ENCODE measurements at regions not wholly inside any gene's neighbourhood (a gene's known extent, or its start where the extent isn't known, plus 50 kb on each side); places are given as distances from the start of the nearest gene placed in this dataset.

- no peak for TF ChIP-seq CTCF (IDR thresholded peaks at IDR 0.05; ENCODE audit: control insufficient read depth, extremely low read depth, insufficient read depth)
- H3K4me3 ChIP-seq (ENCODE audit: low read depth, low read length): no peak overlapping the region
- DNase-seq (ENCODE audit: low read depth): no peak
Measured at GRCh38 chr3:64398006-64398405, 172.7 kb upstream of the PRICKLE2 start.

- TF ChIP-seq CTCF (IDR thresholded peaks at IDR 0.05; ENCODE audit: control insufficient read depth, extremely low read depth, insufficient read depth): no peak
- no peak overlapping the region for H3K4me3 ChIP-seq (ENCODE audit: low read depth, low read length)
- DNase-seq (ENCODE audit: low read depth): no peak
Measured at GRCh38 chr3:64397573-64397972, 172.3 kb upstream of the PRICKLE2 start.

- no peak overlapping the region for H3K4me3 ChIP-seq (ENCODE audit: low read depth, low read length)
- DNase-seq (ENCODE audit: low read depth): no peak
Measured at GRCh38 chr3:64395490-64395889, 170.2 kb upstream of the PRICKLE2 start.

GRCh38 chr3:64393193-64393592 is 167.9 kb upstream of the PRICKLE2 start:
- no peak overlapping the region for H3K4me3 ChIP-seq (ENCODE audit: low read depth, low read length)
- DNase-seq (ENCODE audit: low read depth): no peak
- no peak for TF ChIP-seq CTCF (IDR thresholded peaks at IDR 0.05; ENCODE audit: control insufficient read depth, extremely low read depth, insufficient read depth)

More at GRCh38 chr3:64395490-64395889, 170.2 kb upstream of the PRICKLE2 start:
- no peak for TF ChIP-seq CTCF (IDR thresholded peaks at IDR 0.05; ENCODE audit: control insufficient read depth, extremely low read depth, insufficient read depth)

GRCh38 chr3:64392001-64392400 is 166.7 kb upstream of the PRICKLE2 start:
- no peak overlapping the region for H3K4me3 ChIP-seq (ENCODE audit: low read depth, low read length)
- no peak for TF ChIP-seq CTCF (IDR thresholded peaks at IDR 0.05; ENCODE audit: control insufficient read depth, extremely low read depth, insufficient read depth)
- no peak for DNase-seq (ENCODE audit: low read depth)

- no peak for TF ChIP-seq CTCF (IDR thresholded peaks at IDR 0.05; ENCODE audit: control insufficient read depth, extremely low read depth, insufficient read depth)
- no peak overlapping the region for H3K4me3 ChIP-seq (ENCODE audit: low read depth, low read length)
- no peak for DNase-seq (ENCODE audit: low read depth)
Measured at GRCh38 chr3:64390893-64391292, 165.6 kb upstream of the PRICKLE2 start.

- no peak for DNase-seq (ENCODE audit: low read depth)
- TF ChIP-seq CTCF (IDR thresholded peaks at IDR 0.05; ENCODE audit: control insufficient read depth, extremely low read depth, insufficient read depth): no peak
- no peak overlapping the region for H3K4me3 ChIP-seq (ENCODE audit: low read depth, low read length)
Measured at GRCh38 chr3:64388886-64389285, 163.6 kb upstream of the PRICKLE2 start.
